Activated CD4-positive, alpha-beta T cell treated with anti-CD3 and anti-CD28 coated beads for 48 hours (primary cell): ENCODE measurements at regions not wholly inside any gene's neighbourhood (a gene's known extent, or its start where the extent isn't known, plus 50 kb on each side); places are given as distances from the start of the nearest gene placed in this dataset.

ENCODE experiments used
- DNase-seq: peaks from one replicate; pipeline ENCODE4 v3.0.0-alpha.2; 2020

DNA sequence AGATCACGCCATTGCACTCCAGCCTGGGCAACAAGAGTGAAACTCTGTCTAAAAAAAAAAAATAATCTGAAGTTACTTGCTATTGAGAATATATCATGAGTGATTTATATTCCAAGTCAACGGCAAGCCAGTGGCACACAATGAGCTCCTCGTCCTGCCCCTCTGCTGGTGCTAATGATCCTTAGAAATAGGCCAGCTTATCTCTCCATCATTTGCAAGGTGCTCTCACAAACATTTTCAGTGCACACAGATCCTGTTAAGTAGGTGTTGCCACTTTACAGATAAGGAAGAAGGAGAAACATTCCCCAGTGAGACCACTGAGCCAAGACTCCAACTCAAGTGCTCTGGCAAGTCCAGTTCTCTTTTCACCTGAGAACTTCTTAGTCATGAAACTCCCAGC is 91.3 kb upstream of the GPR45 start:
- no peak for DNase-seq

DNA sequence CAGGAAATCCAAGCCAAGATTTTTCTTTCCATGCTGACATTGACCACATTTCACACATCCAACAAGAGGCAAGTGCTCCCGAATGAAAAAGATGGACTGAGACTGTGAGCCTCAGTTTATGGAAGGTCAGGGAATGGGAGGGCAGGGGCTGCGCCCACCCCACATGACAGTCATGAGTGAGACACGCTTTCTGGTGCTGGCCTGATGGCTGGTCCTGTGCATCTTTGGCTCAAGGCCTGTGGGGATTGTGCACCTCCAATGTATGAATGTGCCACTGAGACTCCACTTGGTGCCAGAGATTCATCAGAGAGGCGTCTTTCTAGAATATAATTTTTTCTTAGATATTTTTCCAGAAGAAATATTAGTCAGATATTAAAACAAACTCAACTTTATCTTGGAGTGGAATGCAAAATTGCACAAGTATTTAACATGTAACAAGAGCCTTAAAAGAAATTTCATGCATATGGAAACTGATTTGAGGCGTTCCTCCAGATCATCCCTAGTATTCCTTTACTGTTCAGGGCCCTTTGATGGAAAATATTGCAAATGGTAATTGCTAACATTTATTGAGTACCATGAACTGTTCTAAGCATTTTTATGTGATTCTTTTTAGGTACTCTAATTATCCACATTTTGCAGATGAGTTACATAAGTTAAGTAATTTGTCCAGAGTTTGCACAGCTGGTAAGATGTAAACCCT is 87.3 kb upstream of the GPR45 start:
- DNase-seq, result no peak

DNA sequence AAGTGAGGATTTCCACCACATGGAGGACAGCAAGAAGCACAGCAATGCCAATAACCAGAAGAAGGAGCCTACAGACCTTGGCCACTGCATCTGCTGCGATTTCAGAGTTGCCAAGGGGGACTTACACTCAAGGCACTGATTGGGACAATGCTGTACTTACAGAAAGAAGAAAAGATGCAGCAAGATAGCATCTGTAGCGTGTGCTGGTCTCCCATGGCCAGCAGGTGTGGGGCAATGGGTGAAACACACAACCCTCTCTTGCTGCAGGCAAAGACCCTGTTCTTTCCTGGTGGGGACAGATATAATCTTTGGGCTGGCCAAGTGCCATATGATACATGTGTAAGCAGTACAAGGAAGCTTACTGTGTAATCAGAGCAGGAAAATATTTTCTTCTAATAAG is 85.4 kb upstream of the GPR45 start:
- no peak for DNase-seq

DNA sequence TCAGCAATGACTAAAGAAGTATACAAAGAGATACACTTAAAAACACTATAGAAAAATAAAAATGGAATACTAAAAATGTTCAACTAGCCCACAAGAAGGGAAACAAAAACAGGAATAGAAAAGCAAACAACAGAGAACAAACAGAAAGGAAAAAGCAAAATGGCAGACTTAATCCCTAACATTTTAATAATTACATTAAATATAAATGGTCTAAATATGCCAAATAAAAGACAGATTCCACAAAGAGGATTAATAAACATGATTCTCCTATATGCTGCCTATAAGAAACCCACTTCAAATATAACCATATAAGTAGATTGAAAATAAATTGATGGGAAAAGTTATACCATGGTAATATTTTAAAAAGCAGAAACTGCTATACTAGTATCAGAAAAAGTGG is 83.5 kb upstream of the GPR45 start:
- no peak for DNase-seq

DNA sequence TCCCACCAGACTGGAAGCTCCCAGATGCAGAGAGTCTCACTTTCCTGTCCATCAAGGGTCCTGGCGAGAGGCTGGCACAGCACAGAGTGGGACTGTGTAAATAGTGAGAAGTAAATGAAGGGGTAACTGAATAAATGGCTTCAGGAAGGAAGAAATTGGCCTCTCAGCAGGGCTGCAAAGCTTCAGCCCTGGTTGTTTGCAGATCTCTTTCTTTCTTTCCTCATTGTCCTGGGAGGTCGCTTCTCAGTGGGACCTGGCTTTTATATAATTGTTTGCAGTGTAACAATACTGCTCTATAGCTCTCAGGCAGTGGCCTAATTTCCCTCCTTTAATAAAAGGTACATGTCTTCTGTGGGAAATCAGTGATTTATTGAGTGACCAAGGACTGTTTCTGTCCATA is 74.9 kb upstream of the GPR45 start:
- DNase-seq, result no peak

DNA sequence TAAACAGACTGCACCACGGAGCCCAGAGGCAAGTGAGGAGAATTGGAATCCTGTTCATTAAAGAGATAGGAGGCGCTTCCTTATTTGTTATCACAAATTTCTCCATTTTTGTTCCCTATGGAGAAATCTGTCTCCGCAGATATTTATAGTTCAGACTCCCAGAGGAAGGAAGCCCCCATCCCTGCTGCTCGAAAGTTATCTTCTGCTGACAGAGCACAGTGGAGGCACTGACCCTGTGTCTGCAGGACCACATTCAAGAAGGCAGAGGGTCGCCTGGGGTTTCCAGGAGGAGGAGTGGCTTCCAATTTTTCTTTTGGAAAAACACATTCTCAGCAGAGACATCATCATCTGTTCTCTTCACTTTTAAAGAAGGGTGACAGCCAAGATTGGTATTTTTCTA is 73.0 kb upstream of the GPR45 start:
- no peak for DNase-seq

DNA sequence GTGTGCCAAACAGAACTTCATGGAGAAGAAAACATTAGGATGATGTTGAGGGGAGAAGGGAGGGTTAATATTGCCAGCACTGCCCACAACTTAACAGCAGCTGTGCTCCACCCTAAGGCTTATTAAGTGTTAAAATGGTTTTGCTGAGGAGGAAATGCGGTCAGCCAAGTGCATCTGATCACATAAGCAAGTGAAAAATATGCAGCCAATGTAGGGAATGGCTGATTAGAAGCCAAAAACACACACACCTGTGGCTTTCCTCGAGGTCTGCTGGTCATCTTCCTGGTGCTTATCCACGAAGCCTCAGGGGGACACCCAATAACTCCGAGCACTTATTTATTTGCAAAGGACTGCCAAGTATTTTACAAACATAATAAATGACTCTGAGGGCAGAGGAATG is 66.3 kb upstream of the GPR45 start:
- DNase-seq, result no peak

DNA sequence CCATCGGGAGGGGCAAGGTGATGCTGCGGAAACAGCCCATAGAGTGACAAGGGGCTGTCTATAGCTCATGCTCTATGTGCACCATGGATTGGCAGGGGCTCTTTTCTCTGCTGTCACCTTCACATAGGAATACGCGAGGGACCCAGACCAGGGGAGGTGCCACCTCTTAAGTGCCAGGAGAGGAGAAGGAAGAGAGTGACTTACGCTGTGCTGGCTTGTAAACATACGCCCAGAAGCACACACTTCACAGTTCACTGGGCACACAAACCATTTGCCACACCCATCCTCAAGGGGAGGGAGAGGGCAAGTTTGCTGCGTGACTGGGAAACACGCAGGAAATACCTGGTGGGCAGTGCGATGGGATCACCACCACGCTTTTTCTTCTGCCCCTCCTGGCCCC is 65.1 kb upstream of the GPR45 start:
- DNase-seq, result no peak

DNA sequence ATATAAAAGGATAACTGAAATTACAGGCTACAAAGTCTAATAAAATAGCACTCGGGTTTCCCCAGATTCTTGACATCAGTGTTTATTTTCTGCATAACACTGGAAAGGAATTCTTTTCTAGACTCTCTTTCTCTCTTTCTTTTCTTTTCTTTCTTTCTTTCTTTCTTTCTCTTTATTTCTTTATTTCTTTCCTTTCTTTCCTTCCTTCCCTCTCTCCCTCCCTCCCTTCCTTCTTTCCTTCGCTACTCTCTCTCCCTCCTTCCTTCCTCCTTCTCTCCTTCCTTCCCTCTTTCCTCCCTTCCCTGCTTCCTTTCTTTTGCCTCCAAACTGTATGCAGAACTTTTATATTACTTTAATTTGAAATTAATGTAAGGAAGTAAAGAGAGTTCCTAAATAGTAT is 64.5 kb upstream of the GPR45 start:
- DNase-seq, result no peak

DNA sequence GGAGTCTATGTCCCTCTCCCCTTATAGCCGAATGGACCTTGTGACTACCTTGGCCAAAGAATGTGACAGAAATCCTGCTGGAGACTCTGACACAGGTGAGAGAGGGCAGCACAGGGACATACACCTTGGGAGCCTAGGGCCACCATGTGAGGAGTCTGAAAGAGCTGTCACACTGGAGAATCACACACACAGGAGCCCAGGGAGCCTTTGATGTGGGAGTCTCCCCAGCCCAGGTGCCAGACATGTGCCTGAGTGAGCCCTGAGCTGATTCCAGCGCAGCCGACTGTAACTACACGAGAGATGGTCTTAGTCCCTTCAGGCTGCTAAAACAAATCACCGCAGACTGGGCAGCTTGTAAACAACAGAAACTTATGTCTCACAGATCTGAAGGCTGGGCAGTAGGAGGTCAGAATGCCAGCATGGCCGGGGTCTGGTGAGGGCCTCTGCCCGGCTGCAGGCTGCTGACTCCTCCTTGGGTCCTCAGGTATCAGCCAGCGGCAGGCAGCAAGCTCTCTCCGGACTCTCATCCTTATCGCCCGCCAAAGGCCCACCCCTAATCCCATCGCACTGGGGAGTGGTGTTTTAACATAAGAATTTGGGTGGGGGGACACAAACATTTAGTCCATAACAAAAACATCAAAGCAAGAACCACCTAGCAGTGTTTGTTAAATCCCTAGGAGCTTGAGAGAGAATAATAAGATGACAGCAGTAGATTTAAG is 63.8 kb upstream of the GPR45 start:
- DNase-seq, result no peak

DNA sequence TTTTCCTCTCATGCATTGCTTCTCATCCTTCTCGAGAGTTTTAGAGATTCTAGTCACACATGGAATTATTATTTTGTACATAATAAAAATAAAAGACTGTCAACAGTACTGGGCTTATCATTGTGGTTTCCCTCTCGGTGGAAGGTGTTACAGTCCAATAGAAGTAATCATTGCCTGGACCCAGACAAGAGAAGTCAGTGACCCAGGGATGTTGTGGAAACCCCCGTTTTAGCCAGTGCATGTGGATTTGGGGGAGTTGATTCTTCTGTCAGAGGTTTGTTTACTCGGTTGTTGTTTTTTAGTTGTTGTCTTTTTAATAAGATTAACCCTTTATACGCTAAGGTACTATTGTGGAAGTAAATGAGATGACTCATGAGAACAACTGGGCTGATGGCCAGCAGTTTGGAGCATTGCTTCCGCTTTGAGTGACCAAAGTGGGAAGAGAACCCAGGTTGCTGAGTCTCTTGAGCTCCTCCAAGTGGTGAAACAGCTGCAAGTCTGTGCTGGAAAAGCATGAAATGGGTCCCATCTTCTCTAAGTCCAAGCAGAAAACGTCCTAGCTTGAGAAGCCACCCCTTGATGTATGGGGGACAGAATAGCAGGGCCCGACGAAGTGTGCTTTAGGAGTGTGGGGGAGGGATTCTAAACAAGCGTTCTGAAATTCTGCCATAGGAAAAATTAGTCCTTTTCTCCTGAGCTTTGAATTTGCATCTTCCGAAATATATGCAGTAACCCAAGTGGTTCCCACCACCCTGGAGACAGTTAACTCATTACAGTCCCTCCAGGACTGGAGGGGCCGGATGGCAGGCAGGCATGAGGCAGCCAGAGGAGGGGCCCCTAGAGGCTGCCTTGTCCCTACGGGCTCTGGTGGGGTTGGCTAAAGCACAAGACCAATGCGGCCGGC is 61.8 kb upstream of the GPR45 start:
- DNase-seq, result no peak

DNA sequence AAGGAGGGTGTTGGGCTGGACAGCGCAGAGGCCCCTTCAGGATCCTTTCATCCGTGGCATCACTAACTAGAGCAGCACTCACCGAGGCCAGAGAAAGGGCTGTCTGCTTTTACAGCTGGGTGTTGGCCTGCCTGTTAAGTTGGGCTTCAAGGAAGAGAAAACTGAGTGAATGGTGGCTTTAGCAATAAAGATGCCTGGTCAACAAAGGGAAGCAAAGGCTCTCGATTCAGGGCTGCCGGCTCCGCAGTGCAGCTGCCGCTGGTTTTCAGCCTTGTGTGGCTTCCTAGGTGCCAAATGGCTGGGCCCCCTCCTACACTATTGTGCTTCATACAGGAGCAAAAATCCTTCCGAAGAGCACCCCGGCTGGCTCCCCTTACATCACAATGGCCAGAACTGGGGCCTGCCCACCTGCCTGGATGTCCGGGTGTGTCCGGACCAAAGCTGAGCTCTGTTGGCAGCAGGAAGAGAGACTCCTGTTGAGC is 61.0 kb upstream of the GPR45 start:
- no peak for DNase-seq

DNA sequence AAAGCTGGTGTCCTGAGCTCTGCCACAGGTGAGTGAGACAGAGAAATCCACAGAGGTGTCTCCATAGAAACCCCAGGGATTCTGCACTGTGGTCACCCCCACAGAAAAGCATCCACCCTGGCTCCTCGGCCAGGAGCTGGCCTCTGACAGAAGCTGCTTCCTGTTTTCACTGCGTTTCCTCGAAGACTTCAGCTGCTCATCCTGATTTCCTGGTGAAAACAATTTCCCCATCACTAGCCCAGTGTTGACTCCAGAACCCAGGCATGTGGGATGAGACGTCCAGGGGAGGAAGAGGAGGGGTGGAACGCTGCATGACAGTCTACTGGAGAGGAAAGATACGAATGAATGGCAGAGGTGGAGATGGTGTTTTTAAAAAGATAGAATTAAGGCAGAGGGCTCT is 60.3 kb upstream of the GPR45 start:
- no peak for DNase-seq

DNA sequence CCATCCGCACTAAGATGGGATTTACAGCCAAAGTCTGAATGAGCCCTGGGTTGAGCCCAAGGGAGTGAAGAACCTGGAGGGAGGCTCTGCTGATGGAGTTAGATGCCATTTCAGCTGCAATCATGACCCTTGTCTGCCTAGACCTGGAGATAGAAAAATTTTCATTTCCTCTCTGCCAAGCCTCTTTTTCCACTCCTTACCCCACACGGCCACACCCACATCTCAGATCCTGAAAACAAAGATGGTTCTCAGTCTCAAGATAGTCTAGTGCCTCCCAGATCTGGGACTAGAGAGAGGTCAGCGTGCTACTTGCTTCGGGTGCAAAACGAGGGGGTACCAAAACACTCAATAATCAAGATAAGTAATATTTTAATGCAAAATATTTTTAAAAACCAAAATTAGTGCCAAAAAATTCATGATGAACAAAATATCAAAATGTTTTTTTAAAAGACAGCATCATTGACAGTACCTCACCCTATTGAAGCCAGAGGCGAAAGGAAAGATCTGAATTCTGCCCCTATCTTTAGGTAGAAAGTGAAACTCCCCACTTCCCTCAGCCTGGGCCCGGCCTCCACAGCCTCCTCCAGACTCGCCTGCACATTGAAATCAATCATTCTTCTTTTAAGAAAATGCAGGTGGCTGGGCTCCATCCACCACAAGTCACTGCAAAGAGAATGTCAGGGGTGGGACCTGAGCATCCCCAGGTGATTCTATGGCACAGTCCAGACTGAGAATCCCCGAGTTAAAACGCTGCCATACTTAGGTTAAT is 57.8 kb upstream of the GPR45 start:
- no peak for DNase-seq

DNA sequence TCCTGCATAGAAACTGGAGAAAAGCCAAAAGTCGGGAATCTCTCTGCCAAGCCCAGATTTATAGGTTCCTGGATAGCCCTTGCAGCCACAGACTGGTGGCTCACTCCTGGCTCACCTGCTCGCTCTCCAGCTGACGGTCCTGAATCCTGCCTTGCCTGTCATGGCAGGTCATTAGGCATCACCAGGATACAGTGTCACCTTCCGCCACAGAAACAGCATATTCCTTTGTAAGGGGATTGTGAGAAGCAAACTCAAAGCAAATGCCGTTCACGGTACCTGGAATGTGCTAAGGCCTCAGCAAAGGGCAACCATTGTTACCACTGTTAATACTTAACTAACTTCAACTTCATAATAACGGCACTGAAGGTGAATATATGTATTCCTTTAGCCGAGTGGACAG is 57.1 kb upstream of the GPR45 start:
- no peak for DNase-seq

DNA sequence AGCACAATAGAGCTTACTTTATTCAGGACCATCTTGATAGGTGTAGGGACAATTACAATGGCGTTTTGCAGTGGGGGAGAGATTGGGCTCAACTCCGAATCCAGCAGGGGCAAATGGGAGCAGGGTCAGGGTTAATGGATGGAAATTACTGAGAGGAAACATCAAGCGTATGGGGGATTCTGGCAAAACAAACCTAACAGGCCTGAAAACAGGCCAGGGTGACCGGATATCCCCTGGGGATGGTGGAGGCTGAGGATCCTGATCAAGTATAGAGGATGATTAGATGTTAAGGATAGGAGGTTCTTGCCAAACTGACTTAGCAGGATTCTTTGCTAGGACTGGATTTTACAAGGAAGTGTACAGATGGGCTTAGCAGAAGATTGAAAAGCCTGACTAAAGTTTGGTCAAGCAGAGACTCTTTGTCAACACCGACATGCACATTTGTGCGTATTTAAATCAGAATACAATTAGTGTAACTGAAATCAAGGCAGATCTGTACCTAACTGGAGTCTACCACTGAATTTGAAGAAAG is 54.5 kb upstream of the GPR45 start:
- DNase-seq, result no peak

DNA sequence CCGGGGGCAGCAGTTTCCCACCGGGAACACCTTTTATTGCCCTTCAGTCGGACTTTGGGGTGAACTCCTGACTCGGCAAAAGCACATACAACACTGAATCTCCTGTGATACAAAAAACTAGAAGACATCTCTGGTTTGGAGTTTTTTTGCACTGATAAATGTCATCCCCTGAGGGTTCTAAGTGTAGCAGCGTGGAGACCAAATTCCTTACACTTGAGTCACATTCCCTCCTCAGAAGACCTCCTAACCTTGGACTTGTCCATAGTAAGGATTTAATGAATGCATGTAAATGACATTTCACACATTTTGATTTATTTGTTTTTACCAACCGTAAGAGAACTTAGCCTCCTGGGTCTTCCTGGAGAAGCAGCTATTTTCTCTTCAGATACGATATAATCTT is 54.0 kb upstream of the GPR45 start:
- DNase-seq, result no peak

DNA sequence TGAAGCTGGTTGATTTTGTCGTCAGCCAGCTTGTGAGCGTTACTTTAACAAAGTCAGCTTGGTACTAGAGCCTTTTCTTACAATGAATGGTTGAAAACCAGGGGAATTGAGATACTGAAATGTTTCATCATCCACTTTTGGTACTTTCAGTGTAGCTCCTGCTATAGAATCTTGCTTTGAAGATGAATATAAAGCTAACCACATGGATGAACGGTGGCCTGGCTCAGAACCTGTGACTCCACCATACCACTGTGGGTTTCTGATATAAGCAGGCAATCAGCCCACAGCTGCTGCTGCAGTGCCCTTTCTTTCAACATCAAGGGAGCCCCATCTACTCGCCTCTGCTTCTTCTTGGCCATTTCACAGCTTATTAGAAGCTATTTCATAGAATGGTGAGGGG is 53.2 kb upstream of the GPR45 start:
- peak; percentile 18 for DNase-seq
